GM12874 (cell line): ENCODE measurements at regions not wholly inside any gene's neighbourhood (a gene's known extent, or its start where the extent isn't known, plus 50 kb on each side); places are given as distances from the start of the nearest gene placed in this dataset.

ENCODE experiments used
- CTCF ChIP-seq: IDR thresholded peaks from 2 replicates; pipeline ENCODE4 v1.5.1; 2011; ENCODE audit warnings: low read depth, mild to moderate bottlenecking, control low read depth, low read length, moderate library complexity; ENCODE audit not compliant: insufficient read depth

DNA sequence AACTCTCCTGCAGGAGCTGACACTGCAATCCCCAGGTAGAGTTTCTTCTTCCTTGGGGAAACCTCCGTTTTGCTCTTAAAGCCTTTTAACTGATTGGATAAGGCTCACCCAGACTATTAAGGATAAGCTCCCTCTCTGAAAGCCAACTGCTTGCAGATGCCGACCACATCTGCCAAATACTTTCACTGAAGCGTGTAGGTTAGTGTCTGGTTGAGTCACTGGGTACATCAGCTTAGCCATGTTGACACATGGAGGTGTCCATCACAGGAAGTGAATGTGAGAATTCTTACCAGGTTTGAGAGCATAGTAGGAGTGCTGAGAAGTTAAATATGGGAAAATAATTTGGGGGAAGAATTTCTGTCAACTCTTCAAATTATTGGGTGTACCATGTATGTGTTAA is 202.0 kb downstream of the AJAP1 start:
- no peak for TF ChIP-seq CTCF

GRCh38 chr1:4854367-4854766 is 200.0 kb downstream of the AJAP1 start:
- TF ChIP-seq CTCF = no peak

DNA sequence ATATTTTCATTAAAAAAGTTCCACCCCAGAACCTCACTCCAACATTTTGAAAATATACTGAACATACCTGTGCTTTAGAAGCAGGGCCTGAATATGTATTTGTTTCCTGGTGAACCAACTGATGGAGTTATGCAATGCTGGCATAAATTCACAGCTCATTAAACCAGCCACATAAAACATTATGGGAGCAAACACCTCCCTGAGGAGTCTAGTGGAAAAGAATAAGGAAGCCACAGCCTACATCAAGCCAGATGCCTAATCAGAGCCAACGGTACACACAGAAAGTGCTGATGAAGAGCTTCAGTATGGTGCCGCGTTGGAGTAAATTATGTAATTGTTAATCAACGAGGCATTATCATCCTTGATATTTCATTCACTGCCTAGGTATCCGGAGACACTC is 199.5 kb downstream of the AJAP1 start:
- TF ChIP-seq CTCF = no peak

GRCh38 chr1:4851385-4852065 is 197.1 kb downstream of the AJAP1 start:
- TF ChIP-seq CTCF = no peak

DNA sequence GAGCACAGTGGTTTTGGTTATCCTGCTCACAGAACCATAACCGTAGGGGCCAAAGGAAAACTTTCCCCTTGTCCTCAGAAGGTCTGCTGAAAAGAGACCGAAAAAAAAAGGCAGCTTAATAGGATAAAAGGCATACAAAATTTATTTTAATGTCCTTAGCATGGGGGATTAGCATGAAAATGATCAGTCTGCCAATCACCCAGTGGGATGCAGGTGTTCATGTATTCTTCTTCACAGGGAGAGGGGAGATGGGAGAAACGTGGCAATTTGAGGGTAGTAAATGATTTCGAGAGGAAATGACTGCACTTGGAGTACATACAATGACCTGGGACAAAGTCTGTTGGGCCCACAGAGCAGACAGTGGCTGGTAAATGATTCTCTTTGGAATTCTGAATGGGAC is 194.0 kb downstream of the AJAP1 start:
- TF ChIP-seq CTCF = no peak

DNA sequence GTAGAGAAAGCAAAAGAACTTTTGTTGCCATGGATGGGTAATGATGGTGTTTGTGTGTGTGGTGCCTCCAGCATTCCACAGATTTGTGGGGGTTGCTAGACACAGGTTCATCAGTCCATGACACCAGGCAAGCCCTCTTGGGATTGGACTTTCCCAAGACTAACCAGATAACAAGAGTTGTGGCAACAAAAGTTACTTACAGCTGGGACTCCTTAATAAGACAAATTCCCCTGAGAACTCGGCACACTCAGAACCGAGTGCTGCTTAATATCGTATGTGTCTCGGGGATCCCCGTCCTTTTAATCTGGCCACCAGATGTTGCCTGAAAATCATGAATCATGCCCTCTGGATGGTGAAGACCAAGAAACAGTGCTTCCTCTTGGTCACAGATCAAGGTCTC is 193.3 kb downstream of the AJAP1 start:
- TF ChIP-seq CTCF = no peak
